Fibroblast of upper back skin (primary cell): ENCODE measurements at regions not wholly inside any gene's neighbourhood (a gene's known extent, or its start where the extent isn't known, plus 50 kb on each side); places are given as distances from the start of the nearest gene placed in this dataset.

Experiments
- DNase-seq: peaks from one replicate; pipeline ENCODE4 v3.0.0-alpha.2; 2013

DNA sequence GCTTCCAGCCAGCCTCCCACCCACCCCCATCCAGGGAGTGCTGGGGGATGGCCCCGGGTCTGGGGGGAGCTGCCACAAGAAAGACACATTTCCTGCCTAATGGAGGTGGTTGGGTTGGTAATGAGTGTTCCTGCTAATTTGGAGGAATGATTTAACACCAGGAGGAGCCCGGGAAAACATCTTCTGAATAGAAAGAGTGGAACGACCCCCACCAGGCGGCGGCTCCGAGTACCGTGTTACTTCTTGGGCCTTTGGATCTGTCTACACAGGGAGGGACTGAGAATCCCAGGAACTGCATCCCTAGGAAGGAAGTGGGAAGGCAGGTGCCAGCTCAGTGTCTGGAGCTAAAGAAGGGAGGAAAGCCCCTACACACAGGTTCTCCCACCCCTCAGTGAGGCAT, 64.6 kb downstream of the TSPAN17 start:
- DNase-seq = no peak

DNA sequence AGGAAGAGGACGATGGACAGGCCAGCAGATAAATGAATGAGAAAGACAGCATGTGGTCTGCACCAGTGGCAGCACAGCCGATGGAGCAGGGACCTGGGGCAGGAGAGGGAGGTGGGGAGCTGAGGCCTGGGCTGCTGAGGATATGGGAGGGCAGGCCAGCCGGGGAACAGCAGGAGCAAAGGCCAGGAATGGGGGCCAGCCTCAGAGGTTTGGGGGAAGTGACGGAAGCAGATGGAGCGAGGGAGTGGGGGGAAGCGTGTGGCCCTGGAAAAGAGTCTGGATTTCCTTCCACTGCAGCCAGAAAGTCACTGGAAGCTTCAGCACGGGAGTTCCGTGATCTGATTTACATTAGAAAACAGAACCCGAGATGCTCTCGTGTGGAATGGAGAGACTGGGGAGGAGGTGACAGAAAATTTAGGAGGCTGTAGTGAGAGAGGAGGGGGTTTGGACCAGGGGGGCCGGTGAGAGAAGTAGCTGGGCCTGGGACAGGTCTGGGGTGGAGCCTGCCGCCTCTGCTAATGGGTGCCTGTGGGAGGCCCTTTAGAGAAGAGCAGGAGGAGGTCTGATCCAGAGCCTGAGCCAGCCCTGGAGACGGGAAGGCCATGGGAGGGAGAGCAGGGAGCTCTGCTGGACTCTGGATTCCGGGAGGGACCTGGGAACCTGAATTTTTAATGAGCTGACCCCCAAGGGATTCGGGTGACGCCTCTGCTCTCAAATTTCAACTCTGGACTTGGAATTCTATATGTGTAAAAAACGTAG, 65.4 kb downstream of the TSPAN17 start:
- DNase-seq = no peak

DNA sequence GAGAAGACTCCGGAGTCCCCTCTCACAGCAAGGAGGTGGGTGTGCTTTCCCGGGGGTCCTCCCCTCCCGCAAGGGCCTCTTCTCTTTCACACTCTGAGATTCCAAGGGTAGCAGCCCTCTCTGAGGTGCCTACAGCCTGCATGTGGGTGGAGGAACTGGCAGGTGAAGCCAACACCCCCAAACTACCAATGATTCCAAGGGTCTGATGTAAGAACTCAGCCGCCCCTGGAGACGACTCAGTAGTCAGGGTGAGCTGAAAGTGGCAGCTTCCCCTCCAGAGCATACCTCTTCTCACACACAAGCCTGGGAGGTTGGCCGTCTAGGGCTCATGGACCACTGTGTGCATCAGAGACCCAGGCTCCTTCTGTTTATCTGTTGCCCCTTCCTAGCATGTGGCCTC, 66.1 kb downstream of the TSPAN17 start:
- no peak for DNase-seq

DNA sequence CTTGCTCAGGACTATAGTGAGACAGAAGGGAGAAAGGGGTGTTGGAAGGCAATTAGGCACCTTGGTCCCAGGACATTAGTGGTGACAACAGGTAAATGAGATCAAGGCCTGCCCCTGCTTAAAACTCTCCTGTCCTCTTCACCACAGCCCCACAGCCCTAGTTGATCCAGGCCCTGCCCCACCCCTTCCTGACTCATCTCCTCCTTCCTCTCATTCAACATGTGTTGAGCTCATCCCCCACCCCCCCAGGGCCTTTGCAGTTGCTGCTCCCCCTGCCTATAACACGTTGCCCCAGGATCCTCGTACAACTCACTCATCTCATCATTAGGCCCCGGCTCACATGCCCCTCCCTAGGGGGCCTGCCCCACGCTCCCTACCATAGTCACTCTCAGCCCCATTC, 66.8 kb downstream of the TSPAN17 start:
- DNase-seq = no peak

DNA sequence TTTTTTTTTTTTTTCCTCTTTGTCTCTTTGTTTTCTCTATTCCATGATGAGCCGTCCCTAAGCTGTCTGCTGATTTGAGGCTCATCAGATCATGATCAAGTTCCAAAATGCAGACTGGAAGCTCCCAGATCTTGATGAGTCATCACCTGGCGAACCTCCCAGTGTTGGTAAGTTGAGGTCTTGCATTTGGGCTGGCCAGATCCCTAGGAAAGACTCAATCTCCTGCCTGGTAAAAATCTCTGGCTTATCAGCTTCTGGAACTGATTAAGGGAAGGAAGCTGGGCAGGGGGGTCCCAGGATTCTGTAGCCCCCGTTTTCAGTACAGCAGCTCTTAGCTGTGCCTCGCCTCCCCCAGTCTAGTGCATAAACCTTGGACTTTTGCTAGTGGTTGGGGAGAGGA, 69.0 kb downstream of the TSPAN17 start:
- DNase-seq = peak; percentile 82

DNA sequence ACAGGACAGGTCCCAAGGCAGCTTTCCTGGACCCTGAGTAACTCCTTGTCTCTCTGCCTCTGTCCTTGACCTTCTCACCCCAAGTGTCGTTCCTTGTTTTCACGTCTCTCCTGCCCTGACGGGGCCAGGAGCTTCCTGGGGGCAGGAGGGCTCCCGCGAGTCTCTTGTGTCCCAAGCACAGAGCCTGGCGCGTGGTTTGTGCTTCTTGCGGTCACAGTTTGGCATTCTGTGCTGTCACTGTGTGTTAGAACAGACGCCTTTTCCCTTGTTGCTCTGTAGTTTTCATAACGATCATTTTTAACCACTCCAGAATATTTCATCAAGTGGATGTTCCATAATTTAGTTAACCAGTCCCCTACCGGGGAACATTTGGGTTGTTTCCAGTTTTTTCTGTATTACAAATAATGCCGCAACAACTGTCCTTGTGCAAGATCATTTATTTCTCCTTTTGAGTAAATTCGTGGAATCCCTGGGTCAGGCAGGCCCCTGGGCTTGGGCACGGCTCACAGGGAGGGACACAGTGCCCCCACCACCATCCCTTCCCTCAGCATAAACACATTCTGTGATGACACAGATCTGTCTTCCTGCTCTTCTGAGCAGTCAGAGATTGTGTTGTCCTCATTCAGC, 71.9 kb downstream of the TSPAN17 start:
- no peak for DNase-seq

DNA sequence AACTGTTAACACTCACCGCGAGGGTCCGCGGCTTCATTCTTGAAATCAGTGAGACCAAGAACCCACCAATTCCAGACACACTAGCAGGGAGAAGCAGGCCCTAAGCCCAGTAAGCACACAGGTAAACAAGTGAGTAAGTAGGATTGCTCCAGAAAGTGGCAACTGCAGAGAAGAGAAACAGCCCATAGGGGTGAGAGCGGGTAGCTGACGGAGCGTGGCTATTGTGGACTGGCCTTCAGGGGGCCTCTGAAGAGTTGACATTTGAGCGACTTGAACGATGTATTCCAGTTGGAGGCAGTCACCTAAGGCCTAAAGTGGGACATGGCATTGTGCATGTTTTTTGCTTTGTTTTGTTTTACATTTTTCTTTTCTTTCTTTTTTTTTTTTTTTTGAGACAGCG, 74.2 kb downstream of the TSPAN17 start:
- DNase-seq = no peak

DNA sequence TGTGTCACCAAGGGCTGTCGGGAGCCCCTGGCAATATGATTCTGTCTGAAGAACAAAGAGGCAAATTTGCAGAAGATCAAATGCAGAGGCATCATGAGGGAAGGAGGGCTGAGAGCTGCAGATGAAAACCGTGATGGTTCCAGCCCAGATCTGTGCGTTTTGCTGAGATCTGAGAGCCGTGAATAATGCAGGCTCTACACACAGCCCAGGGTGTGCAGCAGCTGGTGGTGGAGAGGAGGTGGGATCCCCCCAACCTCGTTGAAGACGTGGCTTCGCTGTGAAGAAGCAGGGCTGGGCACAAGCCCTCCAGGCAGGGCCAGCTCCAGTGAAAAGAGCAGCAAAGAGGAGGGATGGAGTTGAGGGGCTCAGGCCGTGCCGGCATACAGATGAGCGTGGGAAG, 75.5 kb downstream of the TSPAN17 start:
- no peak for DNase-seq

DNA sequence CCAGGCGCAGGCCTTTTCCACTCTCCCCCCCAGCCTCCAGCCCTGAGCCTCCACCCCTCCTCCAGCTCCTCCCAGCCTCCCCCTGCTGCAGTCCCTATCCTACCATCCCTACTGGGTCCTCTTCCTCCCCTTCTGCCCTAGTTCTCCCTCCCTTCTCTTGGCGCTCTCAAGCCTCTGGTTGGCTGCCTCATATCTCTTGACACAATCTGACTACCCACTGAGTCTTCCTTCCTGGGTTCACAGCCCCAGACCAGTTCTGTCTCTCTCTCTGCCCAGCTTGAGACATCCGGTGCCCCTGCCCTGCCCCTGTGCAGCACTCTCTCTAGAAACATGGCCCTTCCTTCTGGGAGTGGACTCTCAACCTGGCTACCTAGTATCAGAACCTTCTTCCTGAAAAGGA, 76.2 kb downstream of the TSPAN17 start:
- DNase-seq = no peak

DNA sequence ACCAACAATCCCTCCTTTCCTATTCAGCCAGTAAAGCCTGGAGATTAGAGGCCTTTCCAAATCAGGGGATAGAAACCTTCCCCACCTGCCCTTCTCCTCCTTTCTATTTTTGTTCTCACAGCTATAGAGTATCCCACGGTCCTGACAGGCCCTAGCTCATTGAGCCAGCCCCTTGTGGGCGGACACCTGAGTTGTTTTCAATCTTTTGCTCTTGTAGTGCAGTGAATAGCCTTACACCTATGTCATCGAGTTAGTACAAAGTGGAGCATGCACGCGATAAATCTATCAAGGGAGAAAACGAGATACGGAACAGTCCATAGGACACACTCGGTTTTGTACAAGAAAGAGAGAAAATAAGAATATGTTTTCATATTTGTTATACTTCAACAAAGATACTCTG, 77.2 kb downstream of the TSPAN17 start:
- DNase-seq = no peak

DNA sequence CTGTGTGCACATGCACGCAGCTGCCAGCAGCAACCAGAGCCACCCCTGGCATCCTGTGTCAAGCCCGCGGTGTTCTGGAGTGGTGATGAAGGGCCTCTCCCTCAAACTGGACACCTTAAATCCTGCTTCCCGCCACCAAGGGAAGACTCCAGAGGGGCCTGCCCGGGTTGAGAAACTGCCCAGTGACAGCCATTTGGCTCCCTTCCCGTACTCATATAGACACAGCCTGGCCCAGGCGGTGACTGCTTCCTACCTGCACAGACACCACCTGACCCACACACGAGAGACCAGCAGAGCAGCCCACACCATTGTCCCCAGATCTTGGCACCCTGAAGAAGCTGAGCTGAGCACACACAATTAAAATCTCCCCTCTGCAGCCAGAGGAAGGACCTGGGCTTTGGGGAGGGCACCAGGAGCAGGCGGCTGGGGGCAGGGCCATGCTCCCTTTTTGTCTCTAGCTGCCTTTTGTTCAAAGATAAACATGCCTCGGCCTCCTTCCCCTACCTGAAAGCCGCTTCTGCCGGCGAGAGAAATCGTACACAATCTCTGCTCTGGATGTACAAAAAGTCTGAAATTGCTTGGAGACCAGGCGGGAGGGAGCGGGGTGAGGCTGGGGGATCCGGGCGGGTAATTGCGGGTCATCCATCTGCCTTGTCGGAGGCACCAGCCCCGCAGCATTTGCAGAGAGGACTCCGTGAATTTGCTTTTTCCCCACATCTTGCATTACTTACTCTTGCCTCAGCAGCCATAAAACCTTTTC, 78.4 kb downstream of the TSPAN17 start:
- no peak for DNase-seq

DNA sequence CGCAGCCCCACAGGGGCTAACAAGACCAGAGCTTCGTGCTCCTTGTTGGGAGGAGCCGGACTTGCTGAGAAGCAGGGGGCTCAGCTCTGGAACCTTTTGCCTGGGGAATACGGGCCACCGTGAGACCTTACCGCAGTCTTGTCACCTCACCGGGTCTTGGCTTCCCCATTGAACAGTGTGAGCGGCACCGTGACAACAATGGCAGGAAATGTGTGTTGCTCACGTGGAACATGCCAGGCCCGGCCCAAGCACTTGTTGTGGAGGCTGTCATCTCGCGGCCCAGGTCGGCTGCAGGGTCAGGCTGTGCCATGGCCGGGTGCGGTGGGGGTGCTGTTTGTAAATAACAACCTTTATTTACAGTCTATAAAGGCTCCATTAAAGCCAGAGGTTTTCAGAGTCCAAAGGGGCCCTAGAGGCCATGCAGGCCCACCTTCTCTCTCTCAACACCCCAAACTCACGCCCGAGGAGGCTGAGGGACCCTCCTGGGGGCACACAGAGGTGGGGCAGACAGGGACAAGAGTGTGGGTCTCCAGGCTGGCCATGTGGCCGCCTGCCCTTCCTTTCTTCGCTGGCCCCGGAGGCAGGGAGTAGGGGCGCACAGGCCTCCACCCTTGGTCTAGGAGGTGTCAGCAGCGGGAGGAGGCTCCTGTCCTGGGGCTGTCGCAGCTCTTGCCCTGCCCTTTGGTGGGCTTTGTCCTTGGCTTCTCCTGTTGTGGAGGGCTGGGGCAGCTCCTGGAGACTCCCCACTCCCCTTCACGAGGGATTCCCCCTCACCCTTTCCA, 79.7 kb downstream of the TSPAN17 start:
- DNase-seq = no peak

DNA sequence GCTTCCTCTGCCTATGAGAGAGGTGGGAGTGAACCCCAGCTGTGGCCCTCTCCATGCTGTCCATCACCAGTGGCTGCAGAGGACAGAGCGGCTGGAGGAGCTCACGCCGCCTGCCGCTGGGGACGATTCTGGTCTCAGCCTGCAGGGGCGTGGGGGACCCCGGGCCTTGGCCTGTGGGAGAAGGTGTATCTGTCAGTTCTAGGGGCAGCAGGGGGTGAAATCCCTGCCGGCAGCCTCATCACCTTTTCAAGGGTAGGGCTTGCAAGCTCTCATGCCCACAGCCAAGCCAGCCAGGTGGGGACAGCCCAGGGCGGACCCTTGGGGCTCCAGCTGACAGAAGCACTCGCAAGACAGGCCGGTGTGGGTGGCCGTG, 80.2 kb downstream of the TSPAN17 start:
- DNase-seq = no peak

DNA sequence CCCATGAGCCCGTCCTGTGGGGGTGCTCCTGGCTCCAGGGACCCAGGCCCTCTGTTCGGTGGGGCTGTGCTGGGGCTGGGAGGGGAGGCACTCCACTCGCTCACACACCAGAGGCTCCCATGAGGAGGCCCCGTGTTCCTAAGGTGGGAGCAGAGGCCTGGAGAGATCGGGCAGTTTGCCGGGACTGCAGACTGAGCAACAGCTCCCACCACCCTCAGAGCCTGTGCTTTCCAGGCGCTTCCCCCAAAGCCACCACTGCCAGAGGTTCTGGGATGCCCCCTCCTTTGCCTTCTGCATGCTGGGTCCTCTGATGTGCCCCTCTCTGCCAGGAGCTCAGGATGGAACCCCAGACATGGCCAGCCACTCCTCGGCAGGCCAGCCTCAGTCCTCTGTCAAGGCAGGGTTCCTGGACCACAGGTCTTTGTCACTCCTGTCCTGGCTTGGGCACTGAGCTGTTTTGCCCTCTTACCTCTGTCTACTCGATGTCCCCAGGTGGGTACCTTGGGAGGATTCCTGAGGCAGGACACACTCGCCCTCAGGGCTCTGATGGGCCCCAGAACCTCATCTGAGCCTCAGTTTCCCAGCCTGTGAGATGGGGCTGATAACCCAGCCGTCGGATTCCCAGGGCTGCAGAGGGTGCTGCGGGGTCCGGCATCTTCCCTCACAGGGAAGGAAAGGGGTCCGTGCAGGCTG, 80.8 kb downstream of the TSPAN17 start:
- DNase-seq = no peak

DNA sequence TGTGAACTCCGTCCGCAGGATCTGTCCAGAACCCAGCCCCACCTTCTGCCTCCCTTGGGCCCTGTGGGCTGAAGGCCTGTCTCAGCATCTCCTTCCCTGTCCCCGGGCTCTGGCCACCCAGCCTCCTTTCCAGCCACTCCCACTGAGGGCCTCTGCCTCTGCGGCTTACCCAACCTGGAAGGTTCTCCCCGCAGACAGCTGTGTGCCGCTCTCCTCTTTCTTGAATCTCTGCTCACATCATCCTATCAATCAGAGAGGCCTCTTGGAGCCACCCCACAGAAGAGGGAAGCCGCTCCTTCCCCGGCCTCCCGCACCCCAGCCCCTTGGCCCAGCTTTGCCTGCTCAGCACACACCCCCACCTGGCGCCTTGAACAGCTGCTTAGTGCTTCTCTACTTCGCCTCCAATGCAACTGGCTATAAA, 81.5 kb upstream of the UNC5A start:
- DNase-seq = no peak

DNA sequence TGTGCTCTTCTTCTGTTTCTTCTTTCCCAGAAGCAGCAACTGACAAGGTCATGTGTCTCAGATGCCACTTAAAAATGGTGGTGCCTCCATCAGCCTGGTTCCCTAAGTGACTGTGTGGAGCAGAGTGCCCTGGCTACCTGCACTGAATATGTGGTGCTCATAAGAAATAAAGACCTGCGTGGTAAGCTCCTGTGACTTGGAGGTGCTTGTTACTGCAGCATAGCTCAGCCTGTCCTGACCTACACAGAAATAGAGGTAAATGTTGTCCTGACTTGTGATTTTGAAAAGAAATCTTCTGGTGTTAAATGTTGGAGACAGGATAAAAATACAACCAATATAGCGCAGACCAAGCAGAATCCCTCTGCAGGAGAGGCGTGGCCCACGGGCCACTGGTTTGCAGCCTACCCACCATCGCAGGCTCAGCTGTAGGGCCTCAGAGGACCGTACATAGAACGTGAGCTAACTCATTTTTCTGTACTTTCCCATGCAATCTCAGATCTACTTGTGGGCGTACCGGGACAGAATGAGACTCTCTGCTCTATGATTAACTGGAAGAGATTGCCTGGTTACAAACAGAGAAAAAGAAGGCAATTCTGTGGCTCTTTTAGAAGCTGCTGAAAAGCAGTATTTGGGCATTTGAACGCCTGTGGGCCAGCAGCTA, 79.4 kb upstream of the UNC5A start:
- no peak for DNase-seq

DNA sequence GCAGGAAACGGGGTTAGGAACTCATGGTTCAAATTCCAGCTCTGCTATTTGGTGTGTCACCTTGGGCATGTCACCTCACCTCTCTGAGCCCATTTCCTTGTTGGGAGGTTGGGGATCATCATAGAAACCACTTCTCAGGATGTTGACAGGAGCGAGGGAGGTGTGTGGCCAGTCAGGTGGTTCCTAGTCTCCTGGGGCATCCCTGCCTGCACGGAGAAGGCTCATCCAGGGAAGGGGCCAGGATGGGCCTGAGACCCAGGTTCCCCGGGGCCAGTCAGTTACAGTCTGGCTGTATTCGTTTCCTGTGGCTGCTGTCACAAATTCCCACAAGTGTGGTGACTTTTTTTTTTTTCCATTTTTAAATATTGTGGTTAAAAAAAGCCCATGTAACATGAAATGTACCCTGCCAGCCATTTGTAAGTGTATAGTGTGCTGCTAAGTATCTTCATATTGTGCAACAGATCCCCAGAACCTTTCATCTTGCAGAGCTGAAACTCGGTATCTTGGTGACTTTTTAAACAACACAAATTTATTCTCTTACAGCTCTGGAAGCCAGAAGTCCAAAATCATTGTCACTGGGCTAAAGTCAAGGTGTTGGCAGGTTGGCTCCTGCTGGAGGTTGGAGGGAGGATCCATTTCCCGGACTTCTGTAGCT, 78.7 kb upstream of the UNC5A start:
- no peak for DNase-seq

DNA sequence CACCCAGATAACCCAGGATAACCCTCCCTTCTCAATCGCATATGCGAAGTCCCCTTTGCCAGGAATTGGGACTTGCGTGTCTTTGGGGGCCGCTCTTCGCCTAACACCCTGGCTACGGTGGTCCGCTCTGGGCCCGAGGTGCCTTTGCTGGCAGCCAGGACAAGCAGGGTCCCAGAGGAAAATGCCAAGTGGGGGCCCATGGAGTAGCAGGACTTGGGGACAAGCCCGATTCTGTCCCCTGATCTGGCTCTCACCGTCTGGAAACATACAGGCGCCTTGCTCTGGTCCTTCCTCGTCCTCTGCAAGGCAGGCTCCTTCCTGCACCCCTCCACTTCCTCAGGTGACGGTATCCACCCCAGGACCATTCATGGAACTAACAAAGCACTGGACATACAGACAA, 78.1 kb upstream of the UNC5A start:
- DNase-seq = no peak

DNA sequence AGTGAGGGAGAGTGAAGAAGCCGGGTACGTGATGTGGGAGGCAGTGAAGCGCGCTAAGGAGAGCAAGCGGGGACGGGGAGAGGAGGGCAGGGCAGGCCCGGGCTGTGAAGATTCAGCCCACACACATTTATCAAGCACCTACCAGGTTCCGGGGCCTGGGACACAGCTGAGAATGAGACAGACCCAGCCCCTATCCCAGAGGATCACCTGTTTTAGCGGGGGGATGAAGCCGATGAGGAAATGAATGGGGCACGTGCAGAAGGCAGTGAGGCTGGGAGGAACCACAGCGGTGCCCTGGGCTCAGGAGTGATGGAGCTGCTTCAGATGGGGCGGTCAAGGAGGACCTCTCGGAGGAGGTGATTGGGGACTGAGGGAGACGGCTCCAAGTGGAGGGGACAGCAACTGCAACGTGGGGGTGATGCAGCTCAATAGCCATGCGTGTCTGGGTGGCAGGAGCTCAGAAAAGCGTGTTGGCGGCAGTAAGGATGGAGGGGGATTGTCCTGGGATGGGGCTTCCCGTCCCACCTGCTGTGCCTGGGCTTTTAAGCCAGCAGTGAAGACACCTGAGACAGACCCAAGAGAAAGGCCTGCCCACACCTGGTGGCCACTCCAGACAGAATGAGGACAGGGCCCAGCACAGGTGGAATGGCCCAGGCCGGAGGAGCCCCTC, 77.5 kb upstream of the UNC5A start:
- DNase-seq = no peak

DNA sequence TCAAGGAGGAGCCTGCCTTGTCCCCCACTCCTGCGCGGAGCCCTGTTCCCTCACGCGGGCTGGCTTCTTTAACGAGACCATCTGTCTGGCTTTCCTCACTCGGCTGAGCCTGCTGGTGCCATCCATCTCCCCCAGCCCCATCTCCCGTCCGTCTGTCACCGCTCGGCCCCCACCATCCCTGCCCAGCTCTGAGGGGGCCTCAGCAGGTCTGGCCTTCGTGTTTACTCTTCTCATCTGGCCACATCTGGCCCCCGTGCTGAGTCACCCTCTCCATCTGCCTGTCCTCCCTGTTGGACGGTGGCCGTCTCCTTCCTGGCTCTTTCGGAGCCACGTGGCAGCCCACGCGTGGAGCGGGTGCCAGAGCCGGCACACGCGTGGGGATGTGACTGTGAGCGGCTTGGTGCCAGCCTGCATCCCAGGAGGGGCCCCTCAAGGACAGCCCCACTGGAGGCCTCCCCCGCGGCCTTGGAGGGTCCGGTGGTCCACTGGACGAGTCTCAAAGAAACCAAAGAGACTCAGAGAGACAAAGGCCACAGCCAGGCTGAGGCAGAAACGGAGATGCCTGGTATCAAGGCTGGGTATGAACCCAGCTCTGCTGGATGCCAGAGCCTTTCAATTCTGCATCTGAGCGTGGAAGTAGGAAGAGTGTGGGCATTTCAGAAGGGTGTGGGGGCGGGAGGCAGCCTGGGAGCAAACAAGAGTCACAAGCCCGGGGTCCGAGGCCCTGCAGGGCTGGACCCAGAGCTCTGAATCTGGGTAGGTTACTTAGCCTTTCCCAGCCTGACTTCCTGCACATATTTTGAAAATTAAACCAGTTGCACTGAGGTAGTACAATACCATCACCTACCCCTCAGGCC, 76.7 kb upstream of the UNC5A start:
- no peak for DNase-seq
